Glutamatergic neuron (in vitro differentiated cells): ENCODE measurements at regions not wholly inside any gene's neighbourhood (a gene's known extent, or its start where the extent isn't known, plus 50 kb on each side); places are given as distances from the start of the nearest gene placed in this dataset.

Source experiments
- DNase-seq: peaks from one replicate; pipeline ENCODE4 v3.0.0; 2022
- H3K27ac Mint-ChIP-seq: one replicate; pipeline ENCODE4 v1.8.0; 2020; ENCODE audit warnings: mild to moderate bottlenecking, mixed read lengths, inconsistent platforms; ENCODE audit not compliant: unreplicated experiment
- H3K27me3 Mint-ChIP-seq: one replicate; pipeline ENCODE4 v1.8.0; 2020; ENCODE audit warnings: mild to moderate bottlenecking, moderate library complexity, mixed read lengths, inconsistent platforms; ENCODE audit not compliant: unreplicated experiment
- H3K36me3 Mint-ChIP-seq: one replicate; pipeline ENCODE4 v1.8.0; 2020; ENCODE audit warnings: mild to moderate bottlenecking, mixed read lengths, inconsistent platforms; ENCODE audit not compliant: unreplicated experiment
- H3K4me1 Mint-ChIP-seq: one replicate; pipeline ENCODE4 v1.8.0; 2020; ENCODE audit warnings: mild to moderate bottlenecking, low read depth, mixed read lengths, inconsistent platforms; ENCODE audit not compliant: unreplicated experiment
- H3K4me3 Mint-ChIP-seq: one replicate; pipeline ENCODE4 v1.8.0; 2020; ENCODE audit warnings: mild to moderate bottlenecking, mixed read lengths, inconsistent platforms; ENCODE audit not compliant: unreplicated experiment
- H3K9me3 Mint-ChIP-seq: one replicate; pipeline ENCODE4 v1.8.0; 2020; ENCODE audit warnings: mild to moderate bottlenecking, moderate library complexity, mixed read lengths, inconsistent platforms; ENCODE audit not compliant: unreplicated experiment
- CTCF ChIP-seq: fragments of 200-600 bp; sonication (generic); IDR thresholded peaks from one replicate; pipeline ENCODE4 v1.5.0; 2021; ENCODE audit not compliant: partially characterized antibody, unreplicated experiment

GRCh38 chr13:72545030-72545719 lies 182.3 kb downstream of the MZT1 start:
- Mint-ChIP-seq H3K4me1 (peaks cover 5% of the 10 kb centered on the region), H3K36me3 (no peaks in the 10 kb centered on the region), H3K27ac (no peak overlapping the region), H3K9me3 (no peaks in the 10 kb centered on the region), H3K27me3 (peaks cover 4% of the 10 kb centered on the region), H3K4me3 (no peak overlapping the region)
- TF ChIP-seq CTCF, result no peak
- DNase-seq, result no peak

GRCh38 chr13:72544042-72544441 lies 183.4 kb downstream of the MZT1 start:
- H3K36me3 Mint-ChIP-seq, result no peaks in the 10 kb centered on the region
- DNase-seq, result no peak
- H3K4me3 Mint-ChIP-seq, result no peak overlapping the region
- H3K9me3 Mint-ChIP-seq, result no peaks in the 10 kb centered on the region
- H3K27me3 Mint-ChIP-seq, result peaks cover 4% of the 10 kb centered on the region
- peaks cover 9% of the 10 kb centered on the region for H3K4me1 Mint-ChIP-seq
- TF ChIP-seq CTCF, result no peak
- H3K27ac Mint-ChIP-seq, result no peak overlapping the region

GRCh38 chr13:72542241-72542640 lies 185.2 kb downstream of the MZT1 start:
- H3K4me1 Mint-ChIP-seq, result peaks cover 9% of the 10 kb centered on the region
- no peak overlapping the region for H3K4me3 Mint-ChIP-seq
- TF ChIP-seq CTCF, result no peak
- H3K27me3 Mint-ChIP-seq, result peaks cover 4% of the 10 kb centered on the region
- H3K9me3 Mint-ChIP-seq, result peaks cover 2% of the 10 kb centered on the region
- DNase-seq, result no peak
- no peaks in the 10 kb centered on the region for H3K36me3 Mint-ChIP-seq
- no peak overlapping the region for H3K27ac Mint-ChIP-seq

GRCh38 chr13:72541674-72542073 lies 185.8 kb downstream of the MZT1 start:
- DNase-seq, result no peak
- H3K36me3 Mint-ChIP-seq, result no peaks in the 10 kb centered on the region
- H3K9me3 Mint-ChIP-seq, result peaks cover 2% of the 10 kb centered on the region
- H3K27ac Mint-ChIP-seq, result no peak overlapping the region
- TF ChIP-seq CTCF, result no peak
- H3K27me3 Mint-ChIP-seq, result peaks cover 4% of the 10 kb centered on the region
- H3K4me3 Mint-ChIP-seq, result no peak overlapping the region
- peaks cover 9% of the 10 kb centered on the region for H3K4me1 Mint-ChIP-seq

- Mint-ChIP-seq H3K9me3 (peaks cover 2% of the 10 kb centered on the region), H3K36me3 (no peaks in the 10 kb centered on the region), H3K27me3 (peaks cover 4% of the 10 kb centered on the region), H3K4me1 (peaks cover 15% of the 10 kb centered on the region), H3K4me3 (no peak overlapping the region), H3K27ac (no peak overlapping the region)
- no peak for DNase-seq
- TF ChIP-seq CTCF, result no peak
These were observed 186.5 kb downstream of the MZT1 start for GRCh38 chr13:72540881-72541280.
